ENCODE measurements at regions not wholly inside any gene's neighbourhood (a gene's known extent, or its start where the extent isn't known, plus 50 kb on each side); places are given as distances from the start of the nearest gene placed in this dataset.

DNA sequence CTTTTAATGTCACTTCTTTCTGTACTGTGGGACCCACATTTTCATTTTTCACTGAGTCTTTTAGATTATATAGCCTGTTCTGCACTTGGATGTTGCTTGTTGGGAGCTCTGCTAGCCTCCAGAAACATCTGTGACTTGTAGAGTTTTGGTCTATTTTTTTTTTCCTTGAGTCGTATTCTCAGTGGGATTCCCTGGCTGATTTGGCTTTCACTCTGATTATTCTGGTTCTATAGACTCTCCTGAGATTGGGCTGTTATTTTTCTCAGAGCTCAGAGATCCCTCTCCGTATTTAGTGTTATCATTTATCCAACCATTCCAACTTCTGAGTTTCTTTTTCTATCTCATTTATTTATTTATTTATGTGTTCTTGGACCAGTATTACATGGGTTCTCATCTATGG is 339.3 kb downstream of the FAM170A start:
- TF ChIP-seq, protein P1, sequence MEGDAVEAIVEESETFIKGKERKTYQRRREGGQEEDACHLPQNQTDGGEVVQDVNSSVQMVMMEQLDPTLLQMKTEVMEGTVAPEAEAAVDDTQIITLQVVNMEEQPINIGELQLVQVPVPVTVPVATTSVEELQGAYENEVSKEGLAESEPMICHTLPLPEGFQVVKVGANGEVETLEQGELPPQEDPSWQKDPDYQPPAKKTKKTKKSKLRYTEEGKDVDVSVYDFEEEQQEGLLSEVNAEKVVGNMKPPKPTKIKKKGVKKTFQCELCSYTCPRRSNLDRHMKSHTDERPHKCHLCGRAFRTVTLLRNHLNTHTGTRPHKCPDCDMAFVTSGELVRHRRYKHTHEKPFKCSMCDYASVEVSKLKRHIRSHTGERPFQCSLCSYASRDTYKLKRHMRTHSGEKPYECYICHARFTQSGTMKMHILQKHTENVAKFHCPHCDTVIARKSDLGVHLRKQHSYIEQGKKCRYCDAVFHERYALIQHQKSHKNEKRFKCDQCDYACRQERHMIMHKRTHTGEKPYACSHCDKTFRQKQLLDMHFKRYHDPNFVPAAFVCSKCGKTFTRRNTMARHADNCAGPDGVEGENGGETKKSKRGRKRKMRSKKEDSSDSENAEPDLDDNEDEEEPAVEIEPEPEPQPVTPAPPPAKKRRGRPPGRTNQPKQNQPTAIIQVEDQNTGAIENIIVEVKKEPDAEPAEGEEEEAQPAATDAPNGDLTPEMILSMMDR (IDR thresholded peaks at IDR 0.05): no peak
- no peak for TF ChIP-seq POLR2A (IDR thresholded peaks at IDR 0.05)
